Panc1 (cell line): ENCODE measurements at regions not wholly inside any gene's neighbourhood (a gene's known extent, or its start where the extent isn't known, plus 50 kb on each side); places are given as distances from the start of the nearest gene placed in this dataset.

ENCODE experiments used
- ATAC-seq: fragments of 200-7000 bp; cut with Tn5 transposase; 2 replicates; pipeline ENCODE4 v1.9.1; 2020; ENCODE audit warnings: mild to moderate bottlenecking, moderate library complexity
- BruUV-seq: library from RNA; stranded (reverse); fragments of 400-500 nt; replicated peaks from 2 replicates; lab custom pipeline; 2021; lab: Mats Ljungman, UMichigan
- CTCF ChIA-PET: fragments of 300-600 bp; sonication (Branson Sonifier 250); formaldehyde crosslinking; loops from one replicate; lab custom pipeline; 2022; ENCODE audit warnings: antibody characterized with exemption; lab: Charles Lee
- POLR2A ChIA-PET: fragments of 300-600 bp; sonication (Branson Sonifier 250); formaldehyde crosslinking; loops from one replicate; lab custom pipeline; 2022; ENCODE audit warnings: antibody characterized with exemption; lab: Charles Lee
- DNase-seq: peaks from one replicate; pipeline ENCODE4 v3.0.0-alpha.2; 2010; ENCODE audit warnings: low read depth, low spot score
- H3K27ac ChIP-seq: 2 replicates; pipeline ENCODE4 v1.5.1; 2011; ENCODE audit warnings: mild to moderate bottlenecking, low read length, inconsistent platforms
- H3K27me3 ChIP-seq: fragments of 200-500 bp; sonication (Bioruptor generic); 2 replicates; pipeline ENCODE4 v1.6.0; 2014; ENCODE audit warnings: low read length, inconsistent platforms; ENCODE audit not compliant: control insufficient read depth, insufficient read depth
- H3K36me3 ChIP-seq: fragments of 200-500 bp; sonication (Bioruptor generic); 2 replicates; pipeline ENCODE4 v1.5.1; 2014; ENCODE audit warnings: inconsistent platforms, mild to moderate bottlenecking, low read length, moderate library complexity; ENCODE audit not compliant: control insufficient read depth, insufficient read depth
- H3K4me1 ChIP-seq: 2 replicates; pipeline ENCODE4 v1.5.1; 2011; ENCODE audit warnings: inconsistent platforms, mild to moderate bottlenecking, low read length, moderate library complexity; ENCODE audit not compliant: control insufficient read depth, insufficient read depth
- H3K4me3 ChIP-seq, 2 experiments: 2 replicates each; pipeline ENCODE4 v1.5.1; 2011 to 2012; ENCODE audit warnings: low read depth in 2 of 2, low read length in 2 of 2, mild to moderate bottlenecking in 2 of 2, inconsistent platforms in 1 of 2, moderate library complexity in 1 of 2
- H3K9me3 ChIP-seq: fragments of 200-500 bp; sonication (Bioruptor generic); 2 replicates; pipeline ENCODE4 v1.5.1; 2014; ENCODE audit warnings: low read depth, mild to moderate bottlenecking, inconsistent platforms, low read length, moderate library complexity; ENCODE audit not compliant: control insufficient read depth, insufficient read depth
- POLR2AphosphoS5 ChIP-seq: IDR thresholded peaks from 2 replicates; pipeline ENCODE4 v1.6.1; 2012; ENCODE audit warnings: mild to moderate bottlenecking, low read depth, low read length, moderate library complexity
- SIN3A ChIP-seq: IDR thresholded peaks from 2 replicates; pipeline ENCODE4 v1.6.1; 2012; ENCODE audit warnings: low read depth, mild to moderate bottlenecking, low read length, moderate library complexity, borderline replicate concordance; ENCODE audit not compliant: insufficient read depth
- TCF7L2 ChIP-seq: IDR thresholded peaks from 2 replicates; pipeline ENCODE4 v1.6.1; 2011; ENCODE audit warnings: mild to moderate bottlenecking, low read depth, low read length, inconsistent platforms
- in situ Hi-C: cut with HindIII; loops from 2 replicates; pipeline ENCODE4 v1.10.0; 2016; ENCODE audit warnings: low sequenced_read_pairs, low pct_unique_long_range_greater_than_20kb
- intact Hi-C: fragments of 100-400 bp; cut with micrococcal nuclease; formaldehyde crosslinking; loops from one replicate; pipeline ENCODE4 v1.10.0; 2022; ENCODE audit not compliant: unreplicated experiment
- TF ChIP-seq, protein P1 (sequence below): fragments of 450-650 bp; IDR thresholded peaks from 2 replicates; pipeline ENCODE4 v1.5.1; 2017; ENCODE audit warnings: mild to moderate bottlenecking
- TF ChIP-seq, protein P2 (sequence below), 2 experiments: IDR thresholded peaks; 2 replicates each; pipeline ENCODE4 v1.6.1; 2011 to 2012; ENCODE audit warnings: low read depth in 2 of 2, control low read depth in 1 of 2, low read length in 1 of 2, mild to moderate bottlenecking in 1 of 2, moderate library complexity in 1 of 2; ENCODE audit not compliant: insufficient read depth in 1 of 2

DNA sequence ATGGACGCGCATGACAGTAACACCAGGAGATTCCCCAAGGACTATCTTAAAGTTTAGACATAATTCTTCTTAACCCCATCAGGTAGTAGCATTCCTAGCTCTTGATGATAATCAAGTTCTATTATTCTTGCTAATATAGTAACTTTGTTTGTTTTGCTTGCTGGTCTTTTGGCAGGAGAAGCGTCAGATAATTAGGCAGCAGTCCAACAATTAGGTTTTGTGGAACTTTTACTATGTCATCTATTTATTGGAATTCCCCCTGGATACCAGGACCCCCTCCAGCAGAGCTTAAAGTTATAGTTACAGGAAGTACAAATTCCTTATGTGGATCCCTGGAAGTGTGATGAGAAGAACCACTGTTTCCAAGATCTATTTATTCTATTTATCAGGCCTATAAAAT, 1138.0 kb upstream of the FAM98A start:
- no peak overlapping the region for H3K4me3 ChIP-seq
- CTCF ChIA-PET, result no interaction called here
- H3K9me3 ChIP-seq, result no peaks in the 10 kb centered on the region
- ATAC-seq, result no peak
- no peaks in the 10 kb centered on the region for H3K4me1 ChIP-seq
- intact Hi-C loops (no loop called here), in situ Hi-C loops (no loop called here)
- H3K36me3 ChIP-seq, result no peaks in the 10 kb centered on the region
- H3K27me3 ChIP-seq, result no peaks in the 10 kb centered on the region
- no peak overlapping the region for H3K27ac ChIP-seq
- POLR2A ChIA-PET, result no interaction called here
- no TSS peak for BruUV-seq
- no peak for DNase-seq
- no peak for TF ChIP-seq SIN3A
- TF ChIP-seq, protein P1, sequence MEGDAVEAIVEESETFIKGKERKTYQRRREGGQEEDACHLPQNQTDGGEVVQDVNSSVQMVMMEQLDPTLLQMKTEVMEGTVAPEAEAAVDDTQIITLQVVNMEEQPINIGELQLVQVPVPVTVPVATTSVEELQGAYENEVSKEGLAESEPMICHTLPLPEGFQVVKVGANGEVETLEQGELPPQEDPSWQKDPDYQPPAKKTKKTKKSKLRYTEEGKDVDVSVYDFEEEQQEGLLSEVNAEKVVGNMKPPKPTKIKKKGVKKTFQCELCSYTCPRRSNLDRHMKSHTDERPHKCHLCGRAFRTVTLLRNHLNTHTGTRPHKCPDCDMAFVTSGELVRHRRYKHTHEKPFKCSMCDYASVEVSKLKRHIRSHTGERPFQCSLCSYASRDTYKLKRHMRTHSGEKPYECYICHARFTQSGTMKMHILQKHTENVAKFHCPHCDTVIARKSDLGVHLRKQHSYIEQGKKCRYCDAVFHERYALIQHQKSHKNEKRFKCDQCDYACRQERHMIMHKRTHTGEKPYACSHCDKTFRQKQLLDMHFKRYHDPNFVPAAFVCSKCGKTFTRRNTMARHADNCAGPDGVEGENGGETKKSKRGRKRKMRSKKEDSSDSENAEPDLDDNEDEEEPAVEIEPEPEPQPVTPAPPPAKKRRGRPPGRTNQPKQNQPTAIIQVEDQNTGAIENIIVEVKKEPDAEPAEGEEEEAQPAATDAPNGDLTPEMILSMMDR, result no peak
- TF ChIP-seq POLR2AphosphoS5, result no peak
- TF ChIP-seq, protein P2, sequence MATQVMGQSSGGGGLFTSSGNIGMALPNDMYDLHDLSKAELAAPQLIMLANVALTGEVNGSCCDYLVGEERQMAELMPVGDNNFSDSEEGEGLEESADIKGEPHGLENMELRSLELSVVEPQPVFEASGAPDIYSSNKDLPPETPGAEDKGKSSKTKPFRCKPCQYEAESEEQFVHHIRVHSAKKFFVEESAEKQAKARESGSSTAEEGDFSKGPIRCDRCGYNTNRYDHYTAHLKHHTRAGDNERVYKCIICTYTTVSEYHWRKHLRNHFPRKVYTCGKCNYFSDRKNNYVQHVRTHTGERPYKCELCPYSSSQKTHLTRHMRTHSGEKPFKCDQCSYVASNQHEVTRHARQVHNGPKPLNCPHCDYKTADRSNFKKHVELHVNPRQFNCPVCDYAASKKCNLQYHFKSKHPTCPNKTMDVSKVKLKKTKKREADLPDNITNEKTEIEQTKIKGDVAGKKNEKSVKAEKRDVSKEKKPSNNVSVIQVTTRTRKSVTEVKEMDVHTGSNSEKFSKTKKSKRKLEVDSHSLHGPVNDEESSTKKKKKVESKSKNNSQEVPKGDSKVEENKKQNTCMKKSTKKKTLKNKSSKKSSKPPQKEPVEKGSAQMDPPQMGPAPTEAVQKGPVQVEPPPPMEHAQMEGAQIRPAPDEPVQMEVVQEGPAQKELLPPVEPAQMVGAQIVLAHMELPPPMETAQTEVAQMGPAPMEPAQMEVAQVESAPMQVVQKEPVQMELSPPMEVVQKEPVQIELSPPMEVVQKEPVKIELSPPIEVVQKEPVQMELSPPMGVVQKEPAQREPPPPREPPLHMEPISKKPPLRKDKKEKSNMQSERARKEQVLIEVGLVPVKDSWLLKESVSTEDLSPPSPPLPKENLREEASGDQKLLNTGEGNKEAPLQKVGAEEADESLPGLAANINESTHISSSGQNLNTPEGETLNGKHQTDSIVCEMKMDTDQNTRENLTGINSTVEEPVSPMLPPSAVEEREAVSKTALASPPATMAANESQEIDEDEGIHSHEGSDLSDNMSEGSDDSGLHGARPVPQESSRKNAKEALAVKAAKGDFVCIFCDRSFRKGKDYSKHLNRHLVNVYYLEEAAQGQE (IDR thresholded peaks at IDR 0.05; ENCODE audit: insufficient read depth in 1 of 2, low read depth in 2 of 2, low read length in 1 of 2), result no peak
- TF ChIP-seq TCF7L2, result no peak

DNA sequence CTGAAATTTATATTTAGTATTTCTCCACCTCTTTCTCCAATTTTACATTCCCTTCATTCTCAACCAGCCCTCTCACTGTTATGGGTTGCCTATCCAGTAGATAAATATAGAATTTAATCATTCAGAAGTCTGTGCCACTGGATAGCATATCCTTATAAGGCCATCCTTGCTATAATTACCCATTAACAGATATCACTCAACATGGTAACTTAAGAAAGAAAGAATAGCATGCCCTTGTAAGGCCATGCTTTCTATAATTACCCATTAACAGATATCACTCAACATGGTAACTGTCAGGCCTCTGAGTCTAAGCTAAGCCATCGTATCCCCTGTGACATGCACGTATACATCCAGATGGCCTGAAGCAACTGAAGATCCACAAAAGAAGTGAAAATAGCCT, 1137.4 kb upstream of the FAM98A start:
- intact Hi-C loops, result no loop called here
- DNase-seq (no peak), ATAC-seq (no peak)
- in situ Hi-C loops, result no loop called here
- Histone ChIP-seq H3K9me3 (no peaks in the 10 kb centered on the region), H3K4me1 (no peaks in the 10 kb centered on the region), H3K36me3 (no peaks in the 10 kb centered on the region), H3K27ac (no peak overlapping the region), H3K27me3 (no peaks in the 10 kb centered on the region), H3K4me3 (no peak overlapping the region)
- CTCF ChIA-PET, result no interaction called here
- BruUV-seq, result no TSS peak
- POLR2A ChIA-PET, result no interaction called here
- TF ChIP-seq, protein P2 (IDR thresholded peaks at IDR 0.05; ENCODE audit: insufficient read depth in 1 of 2, low read depth in 2 of 2, low read length in 1 of 2), result no peak
- no peak for TF ChIP-seq POLR2AphosphoS5
- no peak for TF ChIP-seq SIN3A
- TF ChIP-seq TCF7L2, result no peak
- TF ChIP-seq, protein P1, result no peak
